Liver (tissue), 8 donors: ENCODE measurements at regions not wholly inside any gene's neighbourhood (a gene's known extent, or its start where the extent isn't known, plus 50 kb on each side); places are given as distances from the start of the nearest gene placed in this dataset.

Source experiments
- DNase-seq: peaks from one replicate; pipeline ENCODE4 v3.0.0-alpha.2; 2017; ENCODE audit warnings: low spot score
- H3K27ac ChIP-seq, 2 donors: one replicate each; pipeline ENCODE4 v1.7.0; 2013; ENCODE audit warnings: inconsistent platforms in 2 of 2, low read length in 2 of 2, control low read depth in 1 of 2, low read depth in 1 of 2, mild to moderate bottlenecking in 1 of 2
- H3K27me3 ChIP-seq, 4 donors: one replicate each; pipeline versions ENCODE4 v1.6.1 to v1.7.0; 2013; ENCODE audit warnings: low read length in 3 of 4, inconsistent platforms in 1 of 4, mild to moderate bottlenecking in 1 of 4, moderate library complexity in 1 of 4; ENCODE audit not compliant: control insufficient read depth in 4 of 4, insufficient read depth in 4 of 4
- H3K36me3 ChIP-seq, 4 donors: one replicate each; pipeline versions ENCODE4 v1.6.1 to v1.7.0; 2013; ENCODE audit warnings: low read length in 3 of 4, mild to moderate bottlenecking in 3 of 4, low read depth in 1 of 4, moderate library complexity in 1 of 4; ENCODE audit not compliant: control insufficient read depth in 4 of 4, insufficient read depth in 3 of 4
- H3K4me1 ChIP-seq, 4 donors: one replicate each; pipeline versions ENCODE4 v1.6.1 to v1.7.0; 2013; ENCODE audit warnings: low read length in 3 of 4, mild to moderate bottlenecking in 3 of 4, moderate library complexity in 1 of 4; ENCODE audit not compliant: control insufficient read depth in 4 of 4, insufficient read depth in 4 of 4
- H3K4me3 ChIP-seq, 3 donors: one replicate each; pipeline versions ENCODE4 v1.6.1 to v1.7.0; 2013; ENCODE audit warnings: low read length in 3 of 3, control low read depth in 1 of 3, low read depth in 1 of 3, mild to moderate bottlenecking in 1 of 3
- H3K9ac ChIP-seq, 2 donors: one replicate each; pipeline ENCODE4 v1.7.0; 2013; ENCODE audit warnings: low read length in 2 of 2, mild to moderate bottlenecking in 2 of 2, moderate library complexity in 2 of 2, control low read depth in 1 of 2, low read depth in 1 of 2
- H3K9me3 ChIP-seq, 4 donors: one replicate each; pipeline versions ENCODE4 v1.6.1 to v1.7.0; 2013; ENCODE audit warnings: low read length in 3 of 4; ENCODE audit not compliant: control insufficient read depth in 4 of 4
- CTCF ChIP-seq: fragments of 150-350 bp; IDR thresholded peaks from 2 replicates; pipeline ENCODE4 v1.5.1; 2017; ENCODE audit warnings: improper control_type of control experiment, low read depth, low read length; ENCODE audit not compliant: missing input control
- FOXA1 ChIP-seq: IDR thresholded peaks from 2 replicates; pipeline ENCODE4 v1.6.1; 2016; ENCODE audit warnings: antibody characterized with exemption
- FOXA2 ChIP-seq: IDR thresholded peaks from 2 replicates; pipeline ENCODE4 v1.6.1; 2016; ENCODE audit warnings: antibody characterized with exemption
- GABPA ChIP-seq, 2 donors: IDR thresholded peaks in 1 of 2; conservative IDR thresholded peaks in 1 of 2; 2 replicates each; pipeline ENCODE4 v1.6.1; 2016; ENCODE audit warnings: antibody characterized with exemption in 2 of 2, mild to moderate bottlenecking in 1 of 2, moderate library complexity in 1 of 2
- HNF4G ChIP-seq: IDR thresholded peaks from 2 replicates; pipeline ENCODE4 v1.6.1; 2016; ENCODE audit warnings: antibody characterized with exemption
- JUND ChIP-seq, 2 donors: IDR thresholded peaks; 2 replicates each; pipeline ENCODE4 v1.6.1; 2016; ENCODE audit warnings: antibody characterized with exemption in 2 of 2
- NR2F2 ChIP-seq: IDR thresholded peaks from 2 replicates; pipeline ENCODE4 v1.6.1; 2016; ENCODE audit warnings: antibody characterized with exemption
- RAD21 ChIP-seq, 2 donors: IDR thresholded peaks; 2 replicates each; pipeline ENCODE4 v1.6.1; 2016; ENCODE audit warnings: antibody characterized with exemption in 2 of 2, mild to moderate bottlenecking in 2 of 2
- SP1 ChIP-seq: IDR thresholded peaks from 2 replicates; pipeline ENCODE4 v1.6.1; 2018; ENCODE audit warnings: antibody characterized with exemption, mild to moderate bottlenecking
- TAF1 ChIP-seq: conservative IDR thresholded peaks from 2 replicates; pipeline ENCODE4 v1.6.1; 2016; ENCODE audit warnings: antibody characterized with exemption, mild to moderate bottlenecking
- ZBTB33 ChIP-seq: IDR thresholded peaks from 2 replicates; pipeline ENCODE4 v1.6.1; 2016; ENCODE audit warnings: antibody characterized with exemption
- WGBS: extraction: QIAGEN DNeasy Blood & Tissue Kit; methylation state at CpG from one replicate; pipeline ENCODE4 v1.1.7; 2013; 5-methylcytosine and 5-hydroxymethylcytosine counted together
- TF ChIP-seq, protein P1 (sequence below): IDR thresholded peaks from 2 replicates; pipeline ENCODE4 v1.6.1; 2016; ENCODE audit warnings: antibody characterized with exemption, mild to moderate bottlenecking
- TF ChIP-seq, protein P2 (sequence below): IDR thresholded peaks from 2 replicates; pipeline ENCODE4 v1.6.1; 2016; ENCODE audit warnings: antibody characterized with exemption
- donor health status: healthy.
- donor health status: healthy.
- donor health status: healthy.
- donor health status: healthy.
- donor health status: healthy.

DNA sequence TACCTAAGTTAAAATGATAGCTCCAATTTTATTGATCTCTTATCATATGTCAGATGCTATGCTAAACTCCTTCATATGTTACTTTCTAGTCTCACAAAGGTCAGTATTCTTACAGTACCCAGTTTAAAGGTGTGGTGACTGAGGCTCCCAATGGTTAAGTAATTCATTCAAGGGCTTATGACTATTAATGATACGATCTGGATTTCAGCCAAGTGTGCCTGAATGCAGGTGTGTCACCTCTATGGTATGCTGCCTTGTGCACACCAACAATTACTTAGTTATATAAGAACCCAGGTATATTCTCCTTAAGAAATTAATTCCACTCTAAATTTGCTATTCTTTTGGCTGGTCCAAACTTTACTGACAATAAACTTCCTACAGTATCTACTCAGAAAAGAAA lies 84.6 kb upstream of the TRPC4 start:
- WGBS = 54% methylated on average over 1 of the region's 1 CpG
- no peak for TF ChIP-seq FOXA1
- Histone ChIP-seq H3K27ac (no peak overlapping the region), H3K9ac (no peak overlapping the region), H3K4me3 (no peak overlapping the region), H3K36me3 (no peaks in the 10 kb centered on the region), H3K27me3 (no peaks in the 10 kb centered on the region), H3K9me3 (no peaks in the 10 kb centered on the region), H3K4me1 (no peaks in the 10 kb centered on the region)
- no peak for DNase-seq

- TF ChIP-seq CTCF = no peak
- no peak for TF ChIP-seq GABPA (IDR thresholded peaks at IDR 0.05 in 1 of 2, conservative IDR thresholded peaks at IDR 0.05 in 1 of 2)
- TF ChIP-seq NR2F2 = no peak
- TF ChIP-seq, protein P1, sequence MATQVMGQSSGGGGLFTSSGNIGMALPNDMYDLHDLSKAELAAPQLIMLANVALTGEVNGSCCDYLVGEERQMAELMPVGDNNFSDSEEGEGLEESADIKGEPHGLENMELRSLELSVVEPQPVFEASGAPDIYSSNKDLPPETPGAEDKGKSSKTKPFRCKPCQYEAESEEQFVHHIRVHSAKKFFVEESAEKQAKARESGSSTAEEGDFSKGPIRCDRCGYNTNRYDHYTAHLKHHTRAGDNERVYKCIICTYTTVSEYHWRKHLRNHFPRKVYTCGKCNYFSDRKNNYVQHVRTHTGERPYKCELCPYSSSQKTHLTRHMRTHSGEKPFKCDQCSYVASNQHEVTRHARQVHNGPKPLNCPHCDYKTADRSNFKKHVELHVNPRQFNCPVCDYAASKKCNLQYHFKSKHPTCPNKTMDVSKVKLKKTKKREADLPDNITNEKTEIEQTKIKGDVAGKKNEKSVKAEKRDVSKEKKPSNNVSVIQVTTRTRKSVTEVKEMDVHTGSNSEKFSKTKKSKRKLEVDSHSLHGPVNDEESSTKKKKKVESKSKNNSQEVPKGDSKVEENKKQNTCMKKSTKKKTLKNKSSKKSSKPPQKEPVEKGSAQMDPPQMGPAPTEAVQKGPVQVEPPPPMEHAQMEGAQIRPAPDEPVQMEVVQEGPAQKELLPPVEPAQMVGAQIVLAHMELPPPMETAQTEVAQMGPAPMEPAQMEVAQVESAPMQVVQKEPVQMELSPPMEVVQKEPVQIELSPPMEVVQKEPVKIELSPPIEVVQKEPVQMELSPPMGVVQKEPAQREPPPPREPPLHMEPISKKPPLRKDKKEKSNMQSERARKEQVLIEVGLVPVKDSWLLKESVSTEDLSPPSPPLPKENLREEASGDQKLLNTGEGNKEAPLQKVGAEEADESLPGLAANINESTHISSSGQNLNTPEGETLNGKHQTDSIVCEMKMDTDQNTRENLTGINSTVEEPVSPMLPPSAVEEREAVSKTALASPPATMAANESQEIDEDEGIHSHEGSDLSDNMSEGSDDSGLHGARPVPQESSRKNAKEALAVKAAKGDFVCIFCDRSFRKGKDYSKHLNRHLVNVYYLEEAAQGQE = no peak
- no peak for TF ChIP-seq SP1
- TF ChIP-seq ZBTB33 = no peak
- no peak for TF ChIP-seq HNF4G
- TF ChIP-seq, protein P2, sequence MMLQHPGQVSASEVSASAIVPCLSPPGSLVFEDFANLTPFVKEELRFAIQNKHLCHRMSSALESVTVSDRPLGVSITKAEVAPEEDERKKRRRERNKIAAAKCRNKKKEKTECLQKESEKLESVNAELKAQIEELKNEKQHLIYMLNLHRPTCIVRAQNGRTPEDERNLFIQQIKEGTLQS = no peak
- no peak for TF ChIP-seq FOXA2
- no peak for TF ChIP-seq TAF1
- TF ChIP-seq JUND (IDR thresholded peaks at IDR 0.05) = no peak
- TF ChIP-seq RAD21 (IDR thresholded peaks at IDR 0.05) = no peak
- TF ChIP-seq FOXA1 = no peak
- Histone ChIP-seq H3K27me3 (no peaks in the 10 kb centered on the region), H3K9me3 (no peaks in the 10 kb centered on the region), H3K9ac (no peak overlapping the region), H3K36me3 (no peaks in the 10 kb centered on the region), H3K4me3 (no peak overlapping the region), H3K27ac (no peak overlapping the region), H3K4me1 (peaks cover 0 to 1% (median 0%) of the 10 kb centered on the region in 4 donors)
- DNase-seq = no peak
Measured at GRCh38 chr13:37953696-37954095, 84.1 kb upstream of the TRPC4 start.
